ENCODE measurements at regions not wholly inside any gene's neighbourhood (a gene's known extent, or its start where the extent isn't known, plus 50 kb on each side); places are given as distances from the start of the nearest gene placed in this dataset.

- TF ChIP-seq POLR2AphosphoS5 (IDR thresholded peaks at IDR 0.05) = no peak
- TF ChIP-seq EP300 (IDR thresholded peaks at IDR 0.05) = no peak
- TF ChIP-seq POLR2A (IDR thresholded peaks at IDR 0.05; ENCODE audit: low read depth) = no peak
- TF ChIP-seq CTCF (IDR thresholded peaks at IDR 0.05) = no peak
- Histone ChIP-seq H3K36me3 (no peaks in the 10 kb centered on the region), H3K4me3 (no peak overlapping the region), H3K27me3 (no peaks in the 10 kb centered on the region), H3K27ac (replicated peaks in 1 of 4) (no peak overlapping the region), H3K4me1 (no peaks in the 10 kb centered on the region), H3K9me3 (peaks cover 0 to 35% (median 9%) of the 10 kb centered on the region in 4 donors)
- DNase-seq (ENCODE audit: extremely low spot score) = no peak
- 93% methylated on average over 2 of the region's 2 CpGs for WGBS
- intact Hi-C loops (cut with DNase I) = no loop called here
Measured at GRCh38 chr9:23962101-23962500, 136.1 kb upstream of the ELAVL2 start.

GRCh38 chr9:23945897-23946296 lies 119.9 kb upstream of the ELAVL2 start:
- Histone ChIP-seq H3K27me3 (no peaks in the 10 kb centered on the region), H3K9me3 (peaks cover 0 to 22% (median 19%) of the 10 kb centered on the region in 4 donors), H3K27ac (replicated peaks in 1 of 4) (no peak overlapping the region), H3K4me3 (no peak overlapping the region), H3K36me3 (no peaks in the 10 kb centered on the region), H3K4me1 (no peaks in the 10 kb centered on the region)
- DNase-seq (ENCODE audit: extremely low spot score) = no peak
- TF ChIP-seq POLR2AphosphoS5 (IDR thresholded peaks at IDR 0.05) = no peak
- no peak for TF ChIP-seq EP300 (IDR thresholded peaks at IDR 0.05)
- TF ChIP-seq POLR2A (IDR thresholded peaks at IDR 0.05; ENCODE audit: low read depth) = no peak
- no peak for TF ChIP-seq CTCF (IDR thresholded peaks at IDR 0.05)
- WGBS = 94% methylated on average over 6 of the region's 6 CpGs
- intact Hi-C loops (cut with DNase I) = no loop called here

GRCh38 chr9:23941051-23941450 lies 115.0 kb upstream of the ELAVL2 start:
- H3K4me3 ChIP-seq = no peak overlapping the region
- H3K9me3 ChIP-seq = peaks cover 0 to 22% (median 19%) of the 10 kb centered on the region in 4 donors
- no peaks in the 10 kb centered on the region for H3K27me3 ChIP-seq
- DNase-seq (ENCODE audit: extremely low spot score) = no peak
- H3K36me3 ChIP-seq = no peaks in the 10 kb centered on the region
- TF ChIP-seq CTCF (IDR thresholded peaks at IDR 0.05) (no peak), POLR2AphosphoS5 (IDR thresholded peaks at IDR 0.05) (no peak), POLR2A (IDR thresholded peaks at IDR 0.05; ENCODE audit: low read depth) (no peak), EP300 (IDR thresholded peaks at IDR 0.05) (no peak)
- H3K27ac ChIP-seq (replicated peaks in 1 of 4) = no peak overlapping the region
- intact Hi-C loops (cut with DNase I) = no loop called here
- WGBS = 51% methylated on average over 3 of the region's 3 CpGs
- H3K4me1 ChIP-seq = peaks cover 0 to 3% (median 0%) of the 10 kb centered on the region in 4 donors

- 76% methylated on average over 1 of the region's 1 CpG for WGBS
- DNase-seq (ENCODE audit: extremely low spot score) = no peak
- TF ChIP-seq POLR2A (IDR thresholded peaks at IDR 0.05; ENCODE audit: low read depth) (no peak), POLR2AphosphoS5 (IDR thresholded peaks at IDR 0.05) (no peak), EP300 (IDR thresholded peaks at IDR 0.05) (no peak), CTCF (IDR thresholded peaks at IDR 0.05) (no peak)
- no peak overlapping the region for H3K4me3 ChIP-seq
- H3K9me3 ChIP-seq = peaks cover 0 to 9% (median 9%) of the 10 kb centered on the region in 4 donors
- no peaks in the 10 kb centered on the region for H3K27me3 ChIP-seq
- no peak overlapping the region for H3K27ac ChIP-seq (replicated peaks in 1 of 4)
- intact Hi-C loops (cut with DNase I) = no loop called here
- H3K4me1 ChIP-seq = peaks cover 0 to 3% (median 0%) of the 10 kb centered on the region in 4 donors
- no peaks in the 10 kb centered on the region for H3K36me3 ChIP-seq
Measured at GRCh38 chr9:23938908-23939307, 112.9 kb upstream of the ELAVL2 start.

- WGBS = 54% methylated on average over 1 of the region's 1 CpG
- intact Hi-C loops (cut with DNase I) = no loop called here
- H3K27me3 ChIP-seq = no peaks in the 10 kb centered on the region
Measured at GRCh38 chr9:23934291-23934906, 108.4 kb upstream of the ELAVL2 start.

More at GRCh38 chr9:23934291-23934906, 108.4 kb upstream of the ELAVL2 start:
- Histone ChIP-seq H3K9me3 (no peaks in the 10 kb centered on the region), H3K27ac (replicated peaks in 1 of 4) (no peak overlapping the region), H3K36me3 (no peaks in the 10 kb centered on the region), H3K4me1 (peaks cover 0 to 3% (median 0%) of the 10 kb centered on the region in 4 donors), H3K4me3 (no peak overlapping the region)
- no peak for DNase-seq (ENCODE audit: extremely low spot score)
- TF ChIP-seq CTCF (IDR thresholded peaks at IDR 0.05) (no peak), POLR2A (IDR thresholded peaks at IDR 0.05; ENCODE audit: low read depth) (no peak), EP300 (IDR thresholded peaks at IDR 0.05) (no peak), POLR2AphosphoS5 (IDR thresholded peaks at IDR 0.05) (no peak)
